SW 1271 (cell line): ENCODE measurements at regions not wholly inside any gene's neighbourhood (a gene's known extent, or its start where the extent isn't known, plus 50 kb on each side); places are given as distances from the start of the nearest gene placed in this dataset.
"Not testable (repeated sequence)": the region's sequence is repeated elsewhere in the genome, so short reads cannot be mapped to it uniquely, and the experiment has no call there.

Experiments
- DNase-seq, 2 experiments: peaks; one replicate each; lab custom pipeline; 2025; lab: John Stamatoyannopoulos, UW

DNA sequence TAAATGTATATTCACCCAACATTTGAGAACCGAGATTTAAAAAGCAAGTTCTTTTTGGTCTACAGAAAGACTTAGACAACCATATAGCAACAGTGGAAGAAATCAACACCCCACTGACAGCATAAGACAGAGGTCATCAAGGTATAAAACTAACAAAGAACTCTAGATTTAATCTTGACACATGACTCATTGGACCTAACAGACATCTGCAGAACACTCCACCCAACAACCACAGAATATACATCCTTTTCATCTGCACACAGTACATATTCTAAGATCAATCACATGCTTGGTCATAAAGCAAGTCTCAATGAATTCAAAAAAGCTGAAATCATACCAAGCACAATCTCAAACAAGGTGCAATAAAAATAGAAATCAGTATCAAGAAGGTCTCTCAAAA, 65.8 kb downstream of the SPIN4 start:
- DNase-seq, result no peak

DNA sequence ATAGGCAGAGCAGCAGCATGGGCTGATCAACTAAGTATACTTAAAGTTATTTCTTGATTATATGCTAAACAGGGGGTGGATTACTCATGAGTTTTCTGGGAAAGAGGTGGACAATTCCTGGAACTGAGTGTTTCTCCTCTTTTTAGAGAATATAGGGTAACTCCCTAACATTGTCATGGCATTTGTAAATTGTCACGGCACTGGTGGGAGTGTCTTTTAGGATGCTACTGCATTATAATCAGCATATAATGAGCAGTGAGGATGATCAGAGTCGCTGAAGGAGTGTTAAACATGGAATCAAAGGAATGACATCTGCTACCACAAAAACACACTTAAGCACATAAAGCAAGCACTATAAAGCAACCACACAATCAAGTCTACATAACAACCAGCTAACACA, 66.5 kb downstream of the SPIN4 start:
- DNase-seq, result no peak

DNA sequence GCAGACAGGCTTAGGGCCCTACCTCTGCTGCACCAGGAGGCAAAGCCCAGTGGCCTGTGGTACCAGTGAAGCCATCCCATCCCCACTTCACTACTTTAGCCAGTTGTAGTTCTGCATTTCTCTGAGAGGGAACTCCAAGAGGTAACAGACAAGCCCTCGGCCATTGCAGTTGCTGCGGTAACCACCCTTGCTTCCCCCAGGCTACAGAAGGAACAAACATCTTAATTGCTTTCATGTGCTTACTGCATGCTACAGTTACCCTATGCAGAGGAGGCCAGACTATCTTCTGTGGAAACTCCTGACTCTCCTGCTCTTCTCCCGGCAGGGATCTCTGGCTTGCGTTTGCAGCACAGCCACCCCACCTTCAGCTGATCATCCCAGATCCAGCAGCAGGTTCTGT, 67.8 kb downstream of the SPIN4 start:
- DNase-seq, result no peak

DNA sequence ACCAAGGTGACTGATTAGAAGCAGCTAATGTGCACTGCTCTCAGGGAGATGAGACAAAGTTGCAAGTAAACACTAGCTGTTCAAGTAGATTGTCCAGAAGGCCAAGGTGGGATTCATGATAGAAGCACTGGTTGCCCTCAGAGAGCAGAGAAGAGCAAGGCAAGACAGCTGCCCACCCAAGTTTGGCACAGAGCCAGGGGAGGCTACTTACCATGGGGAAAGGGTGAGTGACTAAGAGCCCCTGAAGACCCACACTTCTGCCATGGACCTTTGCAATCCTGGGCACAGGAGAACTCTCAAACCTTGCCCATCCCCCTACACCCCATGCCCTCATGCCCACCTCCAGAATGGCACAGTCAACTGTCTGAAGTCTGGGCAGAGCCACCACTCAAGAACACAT, 68.3 kb downstream of the SPIN4 start:
- no peak for DNase-seq

DNA sequence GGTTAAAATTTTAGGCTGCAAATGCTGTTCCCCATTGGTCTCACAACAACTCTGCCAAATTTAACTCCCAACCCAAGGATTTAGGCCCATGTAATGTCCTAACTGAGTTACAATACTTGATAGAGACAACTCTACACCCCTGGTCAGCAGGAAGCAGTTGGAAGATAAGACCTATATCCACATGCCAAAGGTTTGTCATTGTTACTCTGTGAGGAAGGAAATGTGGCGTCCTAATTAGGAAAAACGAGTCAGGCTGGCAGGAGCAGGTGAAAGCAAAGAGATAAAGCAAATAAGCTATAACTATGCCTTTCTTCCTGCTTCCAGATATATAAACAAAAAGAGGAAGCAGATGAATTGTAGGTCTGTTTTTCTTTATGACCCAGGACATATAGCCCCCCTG, 69.1 kb downstream of the SPIN4 start:
- DNase-seq, result no peak

DNA sequence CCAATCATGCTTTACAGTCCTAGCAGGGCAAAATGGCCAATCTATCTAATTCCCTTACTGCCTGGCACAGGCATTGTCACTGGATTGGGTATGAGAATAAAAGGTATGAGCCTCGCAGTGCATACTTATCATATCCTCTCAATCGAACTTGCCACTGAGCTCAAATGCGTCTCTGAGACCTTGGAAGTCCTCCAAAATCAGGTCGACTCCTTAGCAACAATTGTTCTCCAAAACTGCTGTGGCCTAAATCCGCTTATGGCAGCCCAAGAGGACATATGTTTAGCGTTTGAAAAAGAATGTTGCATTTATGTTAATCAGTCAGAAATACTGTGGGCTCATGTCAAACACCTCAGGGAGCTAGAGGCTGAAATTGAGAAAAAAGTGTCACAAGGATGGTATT, 69.7 kb downstream of the SPIN4 start:
- DNase-seq, result no peak

DNA sequence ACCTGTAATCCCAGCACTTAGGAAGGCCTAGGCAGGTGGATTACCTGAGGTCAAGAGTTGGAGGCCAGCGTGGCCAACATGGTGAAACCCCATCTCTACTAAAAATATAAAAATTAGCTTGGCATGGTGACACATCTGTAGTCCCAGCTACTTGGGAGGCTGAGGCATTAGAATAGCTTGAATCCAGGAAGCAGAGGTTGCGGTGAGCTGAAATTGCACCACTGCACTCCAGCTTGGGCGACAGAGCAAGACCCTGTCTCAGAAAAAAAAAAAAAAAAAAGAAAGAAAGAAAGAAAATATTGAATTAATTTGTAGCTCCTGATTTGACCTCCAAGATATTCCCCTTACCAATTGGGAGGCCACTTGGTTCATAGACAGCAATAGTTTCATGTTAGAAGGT, 73.7 kb downstream of the SPIN4 start:
- not testable (repeated sequence) for DNase-seq

DNA sequence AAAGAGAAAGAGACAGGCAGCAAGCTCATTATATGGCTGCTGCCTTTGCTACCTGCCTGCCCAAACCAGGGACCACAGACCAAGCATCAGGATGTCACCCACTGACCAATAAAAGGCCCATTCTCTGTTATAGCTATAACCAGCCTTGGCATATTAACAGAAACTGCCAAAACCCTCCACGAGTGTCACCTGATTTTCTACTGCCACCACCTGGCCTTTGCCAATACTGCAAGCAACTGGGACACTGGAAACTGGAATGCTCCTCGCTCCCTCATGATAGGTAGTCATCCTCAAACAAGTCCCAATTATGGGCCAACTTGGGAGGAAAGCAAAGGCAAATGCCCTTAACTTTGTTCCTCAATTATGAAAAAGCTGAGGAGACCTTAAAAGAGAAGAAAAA, 76.0 kb downstream of the SPIN4 start:
- no peak for DNase-seq

DNA sequence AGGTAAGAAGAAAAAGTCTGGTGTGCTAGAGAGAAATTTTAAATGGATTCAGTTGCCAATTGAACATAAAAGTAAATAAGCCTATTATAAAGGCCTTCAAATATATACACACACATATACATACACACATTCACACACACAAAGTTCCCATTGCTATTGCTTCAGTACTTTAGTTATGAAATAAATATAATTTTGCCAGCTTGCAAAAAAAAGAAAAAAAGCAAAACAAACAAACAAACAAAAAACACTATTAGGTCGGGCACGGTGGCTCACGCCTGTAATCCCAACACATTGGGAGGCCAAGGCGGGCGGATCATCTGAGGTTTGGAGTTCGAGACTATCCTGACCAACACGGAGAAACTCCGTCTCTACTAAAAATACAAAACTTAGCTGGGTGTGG, 80.3 kb downstream of the SPIN4 start:
- no peak for DNase-seq

DNA sequence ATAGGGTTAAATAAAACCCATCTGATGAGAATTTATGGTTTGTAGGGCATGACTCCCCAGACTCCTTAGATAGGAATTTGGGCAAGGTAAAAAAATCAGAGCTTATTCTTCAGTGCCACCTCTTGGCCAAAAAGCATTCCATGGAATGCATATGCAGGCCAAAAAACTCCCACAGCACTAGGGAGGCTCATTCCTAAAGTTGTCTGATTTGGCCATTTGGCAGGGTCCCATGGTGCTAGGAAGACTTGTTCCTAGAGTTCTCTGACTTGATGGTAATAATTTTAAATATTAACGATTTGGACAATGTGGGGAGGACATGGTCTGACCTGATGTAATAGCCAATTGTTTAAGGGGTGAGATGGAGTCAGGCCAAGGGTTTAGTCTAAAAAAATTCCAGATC, 93.0 kb downstream of the SPIN4 start:
- DNase-seq, result no peak

DNA sequence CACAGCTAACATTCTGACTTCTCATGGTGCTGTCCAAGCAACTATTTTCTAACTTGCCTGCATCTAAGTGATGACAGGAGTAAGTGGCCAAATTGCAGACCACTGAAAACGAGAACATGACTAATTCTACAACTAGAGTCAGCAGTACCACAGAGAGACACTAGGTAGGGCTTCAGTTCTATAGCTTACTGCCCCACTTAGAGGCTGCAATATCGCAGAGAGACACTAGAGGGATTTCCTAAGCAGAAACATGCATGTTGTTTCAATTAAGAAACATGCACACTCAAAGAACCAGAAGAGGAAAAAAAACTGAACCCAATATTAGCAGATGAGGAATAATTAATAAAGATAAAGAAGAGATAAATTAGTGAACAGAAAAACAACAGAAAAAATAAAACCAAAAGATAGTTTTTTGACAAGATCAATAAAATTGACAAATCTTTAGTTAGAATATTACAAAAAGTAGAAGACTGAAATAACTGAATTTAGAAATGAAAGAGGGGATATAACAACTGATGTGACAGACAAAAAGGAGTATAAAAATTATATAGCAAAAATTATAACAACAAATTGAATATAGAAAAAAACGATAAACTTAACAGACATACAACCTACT, 100.8 kb downstream of the SPIN4 start:
- DNase-seq, result no peak

DNA sequence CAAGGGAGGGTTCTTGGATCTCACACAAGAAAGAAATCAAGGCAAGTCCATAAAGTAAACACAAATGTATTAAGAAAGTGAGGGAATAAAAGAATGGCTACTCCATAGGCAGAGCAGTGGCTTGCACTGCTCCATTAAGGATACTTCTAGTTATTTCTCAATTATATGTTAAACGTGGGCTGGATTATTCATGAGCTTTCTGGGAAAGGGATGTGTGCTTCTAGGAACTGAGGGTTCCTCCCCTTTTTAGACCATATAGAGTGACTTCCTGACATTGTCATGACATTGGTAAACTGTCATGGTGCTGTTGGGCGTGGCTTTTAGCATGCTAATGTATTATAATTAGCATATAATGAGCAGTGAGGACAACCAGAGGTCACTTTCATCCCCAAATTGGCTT, 108.4 kb downstream of the SPIN4 start:
- DNase-seq, result not testable (repeated sequence)

DNA sequence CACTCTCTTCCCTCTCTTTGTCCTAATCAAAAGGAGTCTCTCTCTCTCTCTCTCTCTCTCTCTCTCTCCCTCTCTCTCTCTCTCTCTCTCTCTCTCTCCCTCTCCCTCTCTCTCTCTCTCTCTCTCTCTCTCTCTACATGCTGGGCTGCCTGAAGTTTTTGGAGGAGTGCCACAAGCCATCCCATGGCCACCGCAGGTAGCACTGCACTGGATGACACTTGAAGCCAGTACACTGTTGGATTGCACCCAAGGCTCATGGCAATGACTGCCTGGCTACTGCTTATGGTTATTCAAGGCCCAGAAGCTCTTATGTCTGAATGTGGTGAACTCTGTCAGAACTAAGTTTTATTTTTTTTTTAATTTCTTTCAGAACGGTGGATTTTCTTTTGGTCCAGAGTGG, 115.2 kb downstream of the SPIN4 start:
- DNase-seq, result not testable (repeated sequence)

DNA sequence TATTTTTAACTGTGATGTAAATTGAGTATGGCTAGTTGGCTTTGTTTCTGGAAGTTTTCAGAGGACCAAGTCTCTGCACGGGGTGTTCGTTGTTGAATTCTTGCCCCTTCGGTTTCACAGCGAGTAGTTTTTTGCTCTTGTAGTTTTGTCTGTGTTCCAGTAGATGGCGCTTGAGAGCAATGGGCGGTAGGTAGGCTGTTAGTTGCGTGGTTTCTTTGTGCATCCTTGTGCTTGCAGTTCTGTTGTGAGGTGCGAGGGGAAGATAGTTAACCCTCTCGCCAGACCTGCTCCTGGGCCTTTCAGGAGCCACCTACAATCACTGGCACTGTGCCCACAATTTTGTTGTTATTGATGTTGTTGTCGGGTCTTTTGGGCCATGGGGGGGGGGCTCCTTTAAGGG, 118.1 kb downstream of the SPIN4 start:
- not testable (repeated sequence) for DNase-seq

DNA sequence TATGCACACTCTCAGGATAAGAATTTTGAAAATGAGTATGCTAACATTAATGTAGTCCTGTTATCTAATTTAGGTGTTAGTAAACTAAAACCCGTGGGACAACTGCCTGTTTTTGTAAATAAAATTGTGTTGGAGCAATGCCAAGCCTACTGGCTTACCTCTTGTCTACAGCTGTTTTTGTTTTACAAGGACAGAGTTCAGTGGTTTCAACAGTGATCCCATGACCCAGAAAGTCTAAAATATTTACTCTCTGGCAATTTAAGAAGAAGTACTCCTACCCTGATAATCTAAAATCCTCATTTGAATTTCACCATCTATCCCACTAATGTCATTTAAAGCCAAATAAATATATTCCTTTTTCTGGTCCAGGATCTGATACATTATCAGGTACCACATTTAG, 132.9 kb downstream of the SPIN4 start:
- DNase-seq, result not testable (repeated sequence)

DNA sequence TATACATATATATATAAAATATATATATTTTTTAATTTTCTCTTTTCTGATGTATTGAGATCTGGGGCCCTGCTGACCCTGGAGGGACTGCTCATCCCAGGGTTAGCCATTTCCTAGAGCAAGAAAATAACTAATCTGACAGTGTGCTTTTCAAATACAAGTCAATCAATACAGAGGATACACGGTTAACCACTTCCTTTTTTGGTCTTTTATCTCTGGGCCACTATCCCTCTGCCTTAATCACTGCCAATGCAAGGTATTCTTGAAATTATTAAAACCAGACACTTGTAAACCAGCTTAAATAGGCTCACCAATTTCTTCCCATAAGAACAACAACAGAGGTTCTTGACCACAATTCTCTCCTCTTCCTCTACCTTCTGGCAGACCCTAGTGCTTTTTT, 133.6 kb downstream of the SPIN4 start:
- DNase-seq, result not testable (repeated sequence)

DNA sequence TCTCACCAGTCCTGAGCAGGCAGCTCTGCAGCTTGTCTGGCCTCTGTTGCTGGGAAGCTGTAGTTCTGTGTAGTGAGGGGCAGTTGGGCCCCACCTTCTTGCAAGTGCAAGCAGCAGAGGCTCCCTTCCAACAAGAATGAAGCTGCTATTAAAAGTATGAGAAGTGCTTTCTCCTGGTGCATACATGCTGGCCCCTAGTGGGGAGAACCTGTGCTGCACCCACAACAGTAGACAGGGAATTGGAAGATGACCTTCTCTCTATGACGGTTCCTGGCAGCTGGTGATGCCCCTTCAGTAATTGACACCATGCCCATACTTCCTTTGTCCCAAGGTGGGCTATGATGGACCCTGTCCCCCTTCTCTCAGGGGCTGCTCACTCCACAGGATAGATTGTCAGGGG, 141.5 kb downstream of the SPIN4 start:
- not testable (repeated sequence) for DNase-seq

DNA sequence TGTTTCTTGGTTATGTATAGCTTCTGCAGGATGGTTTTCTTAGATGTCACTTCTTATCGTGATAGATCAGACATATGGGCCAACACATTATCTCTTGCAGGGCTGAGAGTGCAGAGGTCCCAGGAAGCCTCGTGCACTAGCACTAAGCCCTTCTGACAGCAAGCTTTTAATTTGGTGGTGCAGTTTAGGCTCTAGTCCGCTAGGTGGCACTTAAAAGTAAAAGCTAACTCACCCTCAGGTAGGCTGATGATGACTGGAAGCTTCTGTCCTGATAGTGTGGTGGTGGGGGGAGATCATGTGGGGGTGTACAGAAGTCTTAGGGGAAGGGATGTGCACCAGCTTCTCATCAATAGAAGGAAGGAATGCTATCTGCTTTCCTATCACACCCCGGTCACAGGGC, 142.0 kb downstream of the SPIN4 start:
- DNase-seq, result not testable (repeated sequence)

DNA sequence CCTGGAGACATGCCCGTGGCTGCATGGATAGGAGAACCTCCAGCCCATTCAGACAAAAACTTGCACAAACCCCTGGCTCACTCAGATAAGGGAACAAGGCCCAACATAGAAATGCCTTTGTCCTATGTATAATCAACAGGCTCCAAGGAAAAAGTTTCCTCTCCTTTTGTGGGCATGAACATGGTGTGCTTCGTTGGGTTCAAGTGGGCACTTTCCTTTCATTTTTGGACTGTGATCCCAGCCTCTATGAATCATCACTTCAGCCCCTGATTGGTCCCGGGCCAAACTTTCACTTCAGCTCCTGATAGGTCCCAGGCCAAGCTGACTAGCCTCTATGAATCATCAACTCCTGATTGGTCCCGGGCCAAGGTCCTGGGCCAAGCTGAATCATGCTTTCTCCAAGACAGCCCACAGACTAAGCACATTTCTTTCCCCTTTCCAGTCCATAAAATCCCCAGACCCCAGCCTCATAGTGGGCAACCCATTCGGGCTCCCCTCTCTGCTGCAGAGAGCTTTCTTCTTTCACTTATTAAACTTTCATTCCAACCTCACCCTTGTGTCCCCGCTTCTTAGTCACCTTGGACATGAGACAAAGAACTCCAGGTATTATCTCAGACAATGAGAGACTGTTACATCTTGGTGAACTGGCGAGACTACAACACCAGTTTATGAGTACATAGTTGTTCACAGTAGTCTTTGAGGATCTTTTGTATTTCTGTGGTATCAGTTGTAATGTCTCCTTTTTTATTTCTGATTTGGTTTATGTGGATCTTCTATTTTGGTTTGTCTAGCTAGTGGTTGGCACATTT, 146.7 kb downstream of the SPIN4 start:
- DNase-seq, result not testable (repeated sequence)

DNA sequence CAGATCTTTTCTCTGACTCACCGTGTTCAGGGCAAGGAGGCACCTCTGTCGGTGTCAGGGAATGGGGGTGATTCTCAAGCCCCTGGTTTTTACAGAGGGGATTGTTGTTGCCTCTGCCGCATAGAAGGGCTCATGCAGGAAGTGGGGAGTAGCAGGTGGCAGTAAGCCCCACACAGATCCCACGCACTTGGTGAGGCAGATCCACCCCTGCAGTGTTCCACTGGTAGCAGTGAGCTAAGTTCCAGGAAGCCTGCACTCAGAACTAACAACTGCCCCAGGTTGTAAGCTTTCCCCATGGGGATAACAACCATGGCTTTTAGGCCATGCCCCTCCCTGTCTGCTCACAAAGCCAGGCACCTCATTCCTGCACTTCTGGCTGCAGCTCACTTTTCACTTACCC, 149.1 kb downstream of the SPIN4 start:
- DNase-seq, result not testable (repeated sequence)

DNA sequence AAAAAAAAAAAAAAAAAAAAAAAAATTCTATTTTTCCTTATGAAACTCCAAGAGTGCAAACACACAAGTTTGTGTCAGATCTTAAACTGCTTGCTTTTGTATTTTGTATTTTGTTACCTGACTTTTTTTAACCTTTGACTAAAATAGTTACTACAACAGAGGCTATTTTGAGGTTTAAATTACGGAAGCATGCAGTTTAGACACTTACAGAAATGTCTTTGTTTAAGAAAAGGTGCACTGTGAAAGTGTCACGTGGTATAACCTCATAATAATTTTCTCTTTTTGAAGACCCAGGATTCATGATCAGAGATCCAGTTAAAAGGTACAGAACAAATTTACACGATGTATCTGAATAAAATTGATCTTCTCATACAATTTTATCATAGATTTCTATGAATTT, 152.4 kb downstream of the SPIN4 start:
- not testable (repeated sequence) for DNase-seq

DNA sequence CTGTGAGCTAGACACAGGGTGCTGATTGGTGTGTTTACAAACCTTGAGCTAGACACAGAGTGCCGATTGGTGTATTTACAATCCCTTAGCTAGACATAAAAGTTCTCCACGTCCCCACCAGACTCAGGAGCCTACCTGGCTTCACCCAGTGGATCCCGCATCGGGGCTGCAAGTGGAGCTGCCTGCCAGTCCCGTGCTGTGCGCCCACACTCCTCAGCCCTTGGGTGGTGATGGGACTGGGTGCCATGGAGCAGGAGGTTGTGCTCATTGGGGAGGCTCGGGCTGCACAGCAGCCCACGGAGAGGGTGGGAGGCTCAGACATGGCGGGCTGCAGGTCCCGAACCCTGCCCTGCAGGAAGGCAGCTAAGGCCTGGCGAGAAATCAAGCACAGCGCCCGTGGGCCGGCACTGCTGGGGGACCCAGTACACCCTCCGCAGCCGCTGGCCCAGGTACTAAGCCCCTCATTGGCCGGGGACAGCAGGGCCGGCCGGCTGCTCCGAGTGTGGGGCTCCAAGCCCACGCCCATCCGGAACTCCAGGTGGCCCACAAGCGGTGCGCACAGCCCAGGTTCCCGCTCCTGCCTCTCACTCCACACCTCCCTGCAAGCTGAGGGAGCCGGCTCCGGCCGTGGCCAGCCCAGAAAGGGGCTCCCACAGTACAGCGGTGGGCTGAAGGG, 158.6 kb downstream of the SPIN4 start:
- DNase-seq, result not testable (repeated sequence)

DNA sequence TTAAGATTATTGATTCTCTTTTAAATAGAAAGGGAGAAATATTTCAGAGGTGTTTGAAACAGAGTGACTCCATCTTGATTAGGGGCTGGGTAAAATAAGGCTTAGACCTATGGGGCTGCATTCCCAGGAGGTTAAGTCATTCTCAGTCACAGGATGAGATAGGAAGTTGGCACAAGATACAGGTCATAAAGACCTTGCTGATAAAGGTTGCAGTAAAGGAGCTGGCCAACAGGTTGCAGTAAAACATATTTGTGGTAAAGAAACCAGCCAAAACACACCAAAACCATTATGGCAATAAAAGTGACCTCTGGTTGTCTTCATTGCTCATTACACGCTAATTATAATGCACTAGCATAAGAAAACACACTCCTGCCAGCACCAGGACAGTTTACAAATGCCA, 165.0 kb downstream of the SPIN4 start:
- DNase-seq, result no peak
